CD8-positive, alpha-beta memory T cell (primary cell): ENCODE measurements at regions not wholly inside any gene's neighbourhood (a gene's known extent, or its start where the extent isn't known, plus 50 kb on each side); places are given as distances from the start of the nearest gene placed in this dataset.

Source experiments
- CTCF ChIA-PET: fragments of 350-600 bp; sonication (Branson Sonifier 250); formaldehyde crosslinking; loops from one replicate; lab custom pipeline; 2021; ENCODE audit warnings: antibody characterized with exemption; lab: Charles Lee
- POLR2A ChIA-PET: fragments of 350-600 bp; sonication (Branson Sonifier 250); formaldehyde crosslinking; loops from one replicate; lab custom pipeline; 2021; ENCODE audit warnings: antibody characterized with exemption; lab: Charles Lee
- DNase-seq, 5 donors: peaks; one replicate each; pipeline versions ENCODE4 v3.0.0 to v3.0.0-alpha.2; 2020 to 2022; ENCODE audit warnings: mixed read lengths in 1 of 5
- H3K27ac ChIP-seq: one replicate; pipeline ENCODE4 v1.7.0; 2013; ENCODE audit warnings: low read depth, mild to moderate bottlenecking, low read length, moderate library complexity
- H3K27me3 ChIP-seq: 2 replicates; pipeline ENCODE4 v1.7.0; 2013; ENCODE audit warnings: low read length, mild to moderate bottlenecking; ENCODE audit not compliant: insufficient read depth, poor library complexity, severe bottlenecking
- H3K36me3 ChIP-seq: 2 replicates; pipeline ENCODE4 v1.7.0; 2013; ENCODE audit warnings: mild to moderate bottlenecking, low read length, moderate library complexity; ENCODE audit not compliant: insufficient read depth
- H3K4me1 ChIP-seq: 2 replicates; pipeline ENCODE4 v1.7.0; 2013; ENCODE audit warnings: mild to moderate bottlenecking, low read length, moderate library complexity; ENCODE audit not compliant: insufficient read depth
- H3K4me3 ChIP-seq: 2 replicates; pipeline ENCODE4 v1.7.0; 2013; ENCODE audit warnings: mild to moderate bottlenecking, low read length
- H3K9me3 ChIP-seq: 2 replicates; pipeline ENCODE4 v1.7.0; 2013; ENCODE audit warnings: mild to moderate bottlenecking, low read length
- H3K27ac Mint-ChIP-seq, 8 donors: one replicate each; pipeline ENCODE4 v1.8.0; 2020 to 2021; ENCODE audit warnings: mixed read lengths in 8 of 8, mild to moderate bottlenecking in 6 of 8, inconsistent platforms in 3 of 8, moderate library complexity in 3 of 8
- H3K27me3 Mint-ChIP-seq, 2 donors: one replicate each; pipeline ENCODE4 v1.8.0; 2020 to 2021; ENCODE audit warnings: mixed read lengths in 2 of 2, mild to moderate bottlenecking in 1 of 2, moderate library complexity in 1 of 2
- H3K36me3 Mint-ChIP-seq, 3 donors: one replicate each; pipeline ENCODE4 v1.8.0; 2020 to 2021; ENCODE audit warnings: mixed read lengths in 3 of 3, inconsistent platforms in 1 of 3, mild to moderate bottlenecking in 1 of 3
- H3K4me1 Mint-ChIP-seq, 3 donors: one replicate each; pipeline ENCODE4 v1.8.0; 2020 to 2021; ENCODE audit warnings: mixed read lengths in 3 of 3, inconsistent platforms in 1 of 3, mild to moderate bottlenecking in 1 of 3
- H3K4me3 Mint-ChIP-seq, 7 donors: one replicate each; pipeline ENCODE4 v1.8.0; 2020 to 2021; ENCODE audit warnings: mixed read lengths in 7 of 7, mild to moderate bottlenecking in 6 of 7, moderate library complexity in 4 of 7, inconsistent platforms in 2 of 7
- H3K9me3 Mint-ChIP-seq, 5 donors: one replicate each; pipeline ENCODE4 v1.8.0; 2020 to 2022; ENCODE audit warnings: mixed read lengths in 5 of 5, mild to moderate bottlenecking in 3 of 5, moderate library complexity in 2 of 5, inconsistent platforms in 1 of 5

DNA sequence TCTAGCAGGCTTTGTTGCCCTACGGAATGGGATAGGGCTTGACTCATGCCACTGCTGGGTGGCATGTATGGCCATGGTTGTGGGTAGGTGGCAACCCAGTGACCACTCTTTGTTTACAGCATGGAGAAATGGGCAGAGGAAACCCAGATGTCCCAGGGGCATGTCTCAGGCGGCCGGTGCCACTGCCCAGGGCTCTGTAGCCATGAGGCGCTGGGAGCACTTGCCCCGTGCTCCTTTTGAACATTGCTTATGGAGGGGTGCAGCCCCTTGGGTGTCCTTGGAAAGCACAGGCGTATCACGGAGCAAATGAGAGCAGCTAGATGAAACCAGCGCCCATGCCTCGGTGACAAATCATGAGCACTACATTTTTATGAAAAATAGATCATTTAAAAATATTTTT lies 212.5 kb upstream of the ECI2 start:
- ChIA-PET POLR2A (no interaction called here), CTCF (no interaction called here)
- peaks cover 6 to 13% of the 10 kb centered on the region in 2 donors for H3K27me3 Mint-ChIP-seq
- no peak overlapping the region for H3K27ac Mint-ChIP-seq
- no peaks in the 10 kb centered on the region for H3K9me3 Mint-ChIP-seq
- H3K4me3 Mint-ChIP-seq, result no peak overlapping the region
- Histone ChIP-seq H3K27ac (no peak overlapping the region), H3K27me3 (no peaks in the 10 kb centered on the region), H3K4me1 (no peaks in the 10 kb centered on the region), H3K4me3 (no peak overlapping the region), H3K36me3 (no peaks in the 10 kb centered on the region), H3K9me3 (no peaks in the 10 kb centered on the region)
- H3K36me3 Mint-ChIP-seq, result no peaks in the 10 kb centered on the region
- no peaks in the 10 kb centered on the region for H3K4me1 Mint-ChIP-seq
- DNase-seq, result no peak

DNA sequence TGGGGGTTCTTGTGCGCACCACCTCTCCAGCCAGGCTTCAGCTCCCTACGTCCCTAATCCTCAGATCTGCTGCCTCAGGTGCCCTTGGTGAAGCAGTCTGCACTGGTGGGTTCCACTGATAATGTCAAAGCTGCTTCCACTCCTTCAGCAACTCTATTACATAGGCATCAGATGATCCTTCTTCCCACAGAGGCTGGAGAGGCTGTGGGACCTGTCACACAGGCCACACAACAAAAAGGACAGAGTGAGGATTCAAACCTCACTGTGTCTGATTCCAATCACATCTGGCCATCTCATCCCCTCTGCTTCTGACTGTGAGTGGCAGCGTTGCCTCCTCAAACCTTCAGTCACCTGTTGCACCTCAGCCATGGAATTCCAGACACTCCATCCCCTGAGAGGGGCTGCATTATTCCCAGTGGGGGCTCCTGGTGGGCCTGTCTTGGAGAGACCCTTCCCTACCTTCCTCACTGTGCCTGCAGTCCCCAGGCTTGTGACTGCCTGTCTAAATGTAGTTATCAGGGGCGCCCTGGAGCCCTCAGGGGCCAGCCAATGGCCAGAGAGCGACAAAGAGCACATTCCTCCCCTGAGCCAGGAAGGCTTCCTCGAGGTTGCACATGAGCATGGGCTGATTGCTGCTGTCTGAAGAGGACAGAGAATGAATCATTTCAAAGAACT lies 211.4 kb upstream of the ECI2 start:
- H3K36me3 ChIP-seq, result no peaks in the 10 kb centered on the region
- H3K36me3 Mint-ChIP-seq, result no peaks in the 10 kb centered on the region
- ChIA-PET CTCF (no interaction called here), POLR2A (no interaction called here)
- H3K4me3 ChIP-seq, result no peak overlapping the region
- no peak overlapping the region for H3K27ac ChIP-seq
- H3K4me1 Mint-ChIP-seq, result no peaks in the 10 kb centered on the region
- H3K27me3 Mint-ChIP-seq, result peaks cover 9 to 10% of the 10 kb centered on the region in 2 donors
- H3K27me3 ChIP-seq, result no peaks in the 10 kb centered on the region
- no peaks in the 10 kb centered on the region for H3K4me1 ChIP-seq
- no peak overlapping the region for H3K27ac Mint-ChIP-seq
- no peak for DNase-seq
- no peaks in the 10 kb centered on the region for H3K9me3 ChIP-seq
- no peak overlapping the region for H3K4me3 Mint-ChIP-seq
- no peaks in the 10 kb centered on the region for H3K9me3 Mint-ChIP-seq

DNA sequence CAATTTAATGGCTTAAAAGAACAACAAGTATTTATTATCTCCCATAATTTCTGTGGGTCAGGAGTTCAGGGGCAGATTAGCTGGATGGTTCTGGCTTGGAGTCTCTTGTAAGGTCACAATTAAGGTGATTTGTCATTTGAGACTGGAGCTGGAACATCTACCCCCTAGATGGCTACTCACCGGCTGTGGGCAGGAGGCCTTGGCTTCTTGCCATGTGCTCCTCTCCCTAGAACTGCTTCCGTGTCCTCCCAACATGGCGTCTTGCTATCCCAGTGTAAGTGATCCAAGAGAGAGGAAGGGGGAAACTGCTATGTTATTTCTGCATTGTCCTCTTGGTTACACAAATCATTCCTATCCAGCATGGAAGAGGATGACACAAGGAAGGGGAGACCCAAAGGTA lies 210.2 kb upstream of the ECI2 start:
- Mint-ChIP-seq H3K36me3 (no peaks in the 10 kb centered on the region), H3K9me3 (no peaks in the 10 kb centered on the region), H3K27ac (peak overlapping the region in 1 of 8 donors; percentile 7), H3K27me3 (peaks cover 8 to 21% of the 10 kb centered on the region in 2 donors), H3K4me3 (no peak overlapping the region), H3K4me1 (no peaks in the 10 kb centered on the region)
- CTCF ChIA-PET, result no interaction called here
- DNase-seq, result no peak
- no peaks in the 10 kb centered on the region for H3K36me3 ChIP-seq
- POLR2A ChIA-PET, result no interaction called here
- H3K27ac ChIP-seq, result no peak overlapping the region
- no peaks in the 10 kb centered on the region for H3K9me3 ChIP-seq
- no peak overlapping the region for H3K4me3 ChIP-seq
- no peaks in the 10 kb centered on the region for H3K27me3 ChIP-seq
- H3K4me1 ChIP-seq, result no peaks in the 10 kb centered on the region

DNA sequence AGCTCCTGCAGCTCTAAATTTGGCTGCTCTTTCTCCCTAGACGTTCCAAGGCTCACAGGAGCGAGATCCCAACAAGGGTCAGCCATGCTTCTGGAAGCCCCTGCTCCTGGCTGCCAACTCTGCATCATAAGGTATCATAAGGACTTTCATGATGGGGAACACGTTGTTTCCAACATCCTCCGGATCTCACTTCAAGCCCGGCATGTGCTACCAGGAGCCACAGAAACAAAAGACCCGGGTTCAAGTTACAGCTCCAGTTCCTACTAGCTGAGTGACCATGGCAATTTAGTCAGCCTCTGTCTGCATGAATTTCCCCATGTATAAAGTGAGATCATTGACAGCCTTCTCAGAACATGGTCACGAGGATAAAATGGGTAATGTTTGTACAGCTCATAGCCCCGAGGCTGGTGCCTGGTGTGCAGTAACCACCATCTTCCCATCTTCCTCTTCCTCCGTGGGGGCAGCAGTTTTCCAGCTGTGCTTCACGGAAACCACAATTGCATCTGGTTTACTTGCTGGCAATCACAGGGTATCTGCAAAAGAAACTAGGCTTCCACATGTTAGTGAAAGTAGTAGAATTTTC lies 209.0 kb upstream of the ECI2 start:
- Histone ChIP-seq H3K9me3 (no peaks in the 10 kb centered on the region), H3K4me3 (no peak overlapping the region), H3K27ac (no peak overlapping the region), H3K36me3 (no peaks in the 10 kb centered on the region), H3K4me1 (no peaks in the 10 kb centered on the region), H3K27me3 (no peaks in the 10 kb centered on the region)
- POLR2A ChIA-PET, result no interaction called here
- H3K4me1 Mint-ChIP-seq, result no peaks in the 10 kb centered on the region
- CTCF ChIA-PET, result no interaction called here
- no peak overlapping the region for H3K27ac Mint-ChIP-seq
- no peaks in the 10 kb centered on the region for H3K36me3 Mint-ChIP-seq
- no peaks in the 10 kb centered on the region for H3K9me3 Mint-ChIP-seq
- H3K27me3 Mint-ChIP-seq, result peaks cover 4 to 23% of the 10 kb centered on the region in 2 donors
- no peak for DNase-seq
- no peak overlapping the region for H3K4me3 Mint-ChIP-seq

DNA sequence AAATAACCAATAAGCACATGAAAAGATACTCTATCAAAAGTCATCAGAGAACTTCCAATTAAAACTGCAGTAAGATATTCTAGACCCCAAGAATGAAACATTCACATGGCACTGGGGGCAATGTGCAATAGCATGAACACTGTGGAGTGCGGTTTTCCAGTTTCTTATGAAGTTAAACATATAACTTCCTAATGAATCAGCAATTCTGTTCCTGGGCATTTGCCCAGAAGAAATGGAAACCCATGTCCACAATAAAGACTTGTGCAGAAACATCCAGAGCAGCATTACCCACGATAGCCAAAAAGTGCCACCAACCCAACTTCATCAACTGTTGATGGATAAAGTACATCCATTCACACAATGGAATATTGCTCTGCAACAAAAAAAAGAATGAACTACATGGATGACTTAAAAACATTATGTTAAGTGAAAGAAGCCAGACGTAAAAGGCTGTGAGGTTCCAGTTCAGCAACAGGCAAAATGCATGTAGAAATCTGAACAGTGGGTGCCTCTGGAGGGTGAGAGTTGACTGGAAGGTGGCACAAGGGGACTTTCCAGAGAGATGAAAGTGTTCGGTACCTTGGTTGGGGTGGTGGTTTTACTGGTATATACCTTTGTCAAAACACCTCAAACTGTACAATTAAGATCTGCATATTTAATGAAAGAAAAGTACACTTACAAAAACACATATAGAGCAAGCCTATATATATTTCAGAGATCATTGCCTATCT lies 207.2 kb upstream of the ECI2 start:
- H3K36me3 Mint-ChIP-seq, result no peaks in the 10 kb centered on the region
- no peak for DNase-seq
- H3K36me3 ChIP-seq, result no peaks in the 10 kb centered on the region
- no peak overlapping the region for H3K4me3 Mint-ChIP-seq
- H3K27me3 Mint-ChIP-seq, result peaks cover 3 to 23% of the 10 kb centered on the region in 2 donors
- H3K27me3 ChIP-seq, result no peaks in the 10 kb centered on the region
- H3K4me1 Mint-ChIP-seq, result no peaks in the 10 kb centered on the region
- no peak overlapping the region for H3K27ac ChIP-seq
- no peak overlapping the region for H3K27ac Mint-ChIP-seq
- H3K4me3 ChIP-seq, result no peak overlapping the region
- H3K4me1 ChIP-seq, result no peaks in the 10 kb centered on the region
- no peaks in the 10 kb centered on the region for H3K9me3 Mint-ChIP-seq
- ChIA-PET POLR2A (no interaction called here), CTCF (no interaction called here)
- H3K9me3 ChIP-seq, result no peaks in the 10 kb centered on the region

DNA sequence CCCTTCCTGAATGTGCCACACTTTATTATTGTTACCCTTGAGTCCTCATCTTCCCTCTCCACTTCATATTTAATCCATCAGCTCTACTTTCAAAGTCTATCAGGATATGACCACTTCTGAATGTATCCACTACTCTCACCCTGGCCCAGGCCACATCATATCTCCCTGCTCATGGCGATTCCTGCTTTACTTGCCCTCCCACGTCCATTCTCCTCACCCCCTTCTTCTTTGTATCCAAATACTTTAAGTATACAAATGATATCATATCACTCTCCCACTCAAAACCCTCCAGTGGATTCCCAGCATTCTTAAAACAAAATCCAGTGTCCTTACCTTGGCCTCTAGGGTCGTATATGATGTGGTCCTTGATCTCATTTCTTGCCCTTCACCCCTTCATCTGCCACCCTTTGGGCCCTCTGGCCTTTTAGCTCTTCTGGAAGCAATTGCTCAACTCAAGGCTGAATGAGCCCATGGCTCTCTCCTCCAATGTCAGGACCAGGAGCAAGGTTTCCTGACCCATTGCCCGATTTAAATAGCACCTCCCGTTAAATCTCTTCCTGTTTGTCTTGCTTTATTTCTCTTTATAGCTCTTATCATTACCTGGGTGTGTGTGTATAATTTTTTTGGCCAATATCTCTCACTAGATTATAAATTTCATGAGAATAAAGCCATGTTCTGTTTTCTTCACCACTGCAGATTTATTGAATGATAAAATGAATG lies 205.9 kb upstream of the ECI2 start:
- Histone ChIP-seq H3K36me3 (no peaks in the 10 kb centered on the region), H3K9me3 (no peaks in the 10 kb centered on the region), H3K27me3 (no peaks in the 10 kb centered on the region), H3K4me1 (no peaks in the 10 kb centered on the region), H3K4me3 (no peak overlapping the region), H3K27ac (no peak overlapping the region)
- Mint-ChIP-seq H3K9me3 (no peaks in the 10 kb centered on the region), H3K4me3 (no peak overlapping the region), H3K27ac (no peak overlapping the region), H3K36me3 (no peaks in the 10 kb centered on the region), H3K4me1 (no peaks in the 10 kb centered on the region), H3K27me3 (peaks cover 0 to 23% of the 10 kb centered on the region in 2 donors)
- ChIA-PET POLR2A (no interaction called here), CTCF (no interaction called here)
- DNase-seq, result no peak

DNA sequence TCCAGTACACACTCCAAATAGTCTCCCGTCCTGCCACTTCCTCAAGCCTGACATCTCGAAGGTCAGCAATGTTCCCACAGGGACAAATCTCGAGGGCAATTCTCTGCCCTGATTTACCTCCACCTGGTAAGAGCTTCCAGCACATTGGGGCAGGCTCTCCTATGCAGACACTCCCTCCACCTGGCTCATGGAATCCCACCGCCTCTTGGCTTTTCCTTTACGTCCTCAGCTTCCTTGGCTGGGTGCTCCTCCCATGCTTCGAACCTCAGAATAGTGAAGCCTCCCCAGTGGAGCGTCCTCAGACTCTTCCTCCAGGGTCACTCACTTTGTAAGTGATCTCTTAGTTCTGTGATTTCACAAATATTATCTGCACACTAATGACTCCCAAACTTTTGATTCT lies 205.2 kb upstream of the ECI2 start:
- Mint-ChIP-seq H3K9me3 (no peaks in the 10 kb centered on the region), H3K27ac (no peak overlapping the region), H3K4me3 (no peak overlapping the region), H3K27me3 (peaks cover 0 to 20% of the 10 kb centered on the region in 2 donors), H3K4me1 (no peaks in the 10 kb centered on the region), H3K36me3 (no peaks in the 10 kb centered on the region)
- Histone ChIP-seq H3K27me3 (no peaks in the 10 kb centered on the region), H3K9me3 (no peaks in the 10 kb centered on the region), H3K36me3 (no peaks in the 10 kb centered on the region), H3K4me3 (no peak overlapping the region), H3K27ac (no peak overlapping the region), H3K4me1 (no peaks in the 10 kb centered on the region)
- no peak for DNase-seq
- CTCF ChIA-PET, result no interaction called here
- POLR2A ChIA-PET, result no interaction called here

DNA sequence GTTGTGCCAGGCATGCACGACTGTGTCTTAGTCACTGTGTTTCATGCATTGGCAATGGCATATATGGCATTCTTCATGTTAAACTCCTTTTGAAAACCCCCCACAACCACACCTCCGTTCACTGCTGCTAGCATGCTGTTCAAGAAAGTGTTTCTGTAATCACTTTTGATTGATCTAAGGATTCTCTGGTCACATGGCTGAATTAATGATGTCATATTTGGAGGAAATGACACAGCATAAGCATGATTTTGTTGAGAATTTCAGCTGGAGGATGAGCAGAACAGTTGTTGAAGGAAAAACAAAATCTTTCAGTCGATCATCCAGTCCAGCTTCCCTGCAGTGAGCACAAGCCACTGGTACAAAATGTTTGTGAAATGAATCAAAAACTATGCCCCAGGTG lies 203.5 kb upstream of the ECI2 start:
- no peak for DNase-seq
- Histone ChIP-seq H3K9me3 (no peaks in the 10 kb centered on the region), H3K27ac (no peak overlapping the region), H3K4me3 (no peak overlapping the region), H3K4me1 (no peaks in the 10 kb centered on the region), H3K36me3 (no peaks in the 10 kb centered on the region), H3K27me3 (no peaks in the 10 kb centered on the region)
- Mint-ChIP-seq H3K9me3 (no peaks in the 10 kb centered on the region), H3K4me1 (no peaks in the 10 kb centered on the region), H3K4me3 (no peak overlapping the region), H3K27ac (no peak overlapping the region), H3K36me3 (no peaks in the 10 kb centered on the region), H3K27me3 (peaks cover 6 to 18% of the 10 kb centered on the region in 2 donors)
- CTCF ChIA-PET, result no interaction called here
- POLR2A ChIA-PET, result no interaction called here
